GM12878 (cell line): ENCODE measurements at regions not wholly inside any gene's neighbourhood (a gene's known extent, or its start where the extent isn't known, plus 50 kb on each side); places are given as distances from the start of the nearest gene placed in this dataset.

Experiments used
- ATAC-seq: fragments of 200-7000 bp; cut with Tn5 transposase; 3 replicates; pipeline ENCODE4 v1.9.1; 2020; ENCODE audit warnings: mild to moderate bottlenecking, moderate library complexity
- BruUV-seq: library from RNA; stranded (reverse); fragments of 400-500 nt; replicated peaks from 2 replicates; lab custom pipeline; 2021; lab: Mats Ljungman, UMichigan
- CTCF ChIA-PET: fragments of 300-600 bp; sonication (Branson Sonifier 250); formaldehyde crosslinking; extraction: SDS; loops from one replicate; lab custom pipeline; 2021; ENCODE audit warnings: inconsistent platforms; lab: Yijun Ruan, JAX
- POLR2A ChIA-PET: fragments of 350-600 bp; formaldehyde crosslinking; extraction: SDS; loops from one replicate; lab custom pipeline; 2021; ENCODE audit warnings: inconsistent platforms; lab: Charles Lee
- RAD21 ChIA-PET: fragments of 300-600 bp; sonication (Branson Sonifier 250); formaldehyde crosslinking; loops from one replicate; lab custom pipeline; 2023; ENCODE audit warnings: antibody characterized with exemption; ENCODE audit not compliant: unreplicated experiment; lab: Charles Lee
- SMC1A ChIA-PET: fragments of 300-600 bp; sonication (Branson Sonifier 250); formaldehyde crosslinking; loops from one replicate; lab custom pipeline; 2023; ENCODE audit not compliant: unreplicated experiment, uncharacterized antibody; lab: Charles Lee
- DNase-seq: peaks from one replicate; pipeline ENCODE4 v3.0.0-alpha.2; 2011; ENCODE audit warnings: low read depth, low spot score
- FAIRE-seq: peaks from 3 replicates; lab custom pipeline; 2011; peaks lifted over from hg19 to GRCh38; lab: Jason Lieb, UNC
- H2AFZ ChIP-seq: 2 replicates; pipeline ENCODE4 v1.6.0; 2011; ENCODE audit warnings: low read depth, low read length, control low read depth; ENCODE audit not compliant: control insufficient read depth
- H3K27ac ChIP-seq: 2 replicates; pipeline ENCODE4 v1.5.1; 2011; ENCODE audit warnings: control low read depth; ENCODE audit not compliant: control insufficient read depth, insufficient read depth
- H3K27me3 ChIP-seq, 2 experiments: replicated peaks in 1 of 2; 2 replicates each; pipeline versions ENCODE4 v1.6.0 to v1.6.1; 2011; ENCODE audit warnings: low read length in 1 of 2; ENCODE audit not compliant: control insufficient read depth in 2 of 2, insufficient read depth in 2 of 2
- H3K36me3 ChIP-seq, 2 experiments: 2 replicates each; pipeline ENCODE4 v1.5.1; 2011; ENCODE audit warnings: low read length in 1 of 2; ENCODE audit not compliant: control insufficient read depth in 2 of 2, insufficient read depth in 2 of 2
- H3K4me1 ChIP-seq: 2 replicates; pipeline ENCODE4 v1.6.1; 2011; ENCODE audit warnings: mild to moderate bottlenecking, low read length, moderate library complexity, mixed read lengths; ENCODE audit not compliant: control insufficient read depth, insufficient read depth
- H3K4me2 ChIP-seq: 2 replicates; pipeline ENCODE4 v1.6.0; 2011; ENCODE audit warnings: control low read depth; ENCODE audit not compliant: control insufficient read depth, insufficient read depth
- H3K4me3 ChIP-seq: fragments of 200-600 bp; sonication (generic); 2 replicates; pipeline ENCODE4 v1.5.1; 2016
- H3K79me2 ChIP-seq: 2 replicates; pipeline ENCODE4 v1.6.0; 2011; ENCODE audit warnings: low read length; ENCODE audit not compliant: control insufficient read depth, insufficient read depth
- H3K9ac ChIP-seq: 2 replicates; pipeline ENCODE4 v1.8.0; 2011; ENCODE audit warnings: low read length, control low read depth, mixed read lengths; ENCODE audit not compliant: control insufficient read depth, insufficient read depth
- H3K9me3 ChIP-seq: replicated peaks from 3 replicates; pipeline ENCODE4 v1.5.1; 2011; ENCODE audit warnings: mild to moderate bottlenecking, low read length; ENCODE audit not compliant: control insufficient read depth, insufficient read depth
- H4K20me1 ChIP-seq: 2 replicates; pipeline ENCODE4 v1.6.0; 2011; ENCODE audit not compliant: control insufficient read depth, insufficient read depth
- ATF2 ChIP-seq: IDR thresholded peaks from 2 replicates; pipeline ENCODE4 v1.6.1; 2012; ENCODE audit warnings: low read length, inconsistent platforms
- CBFB ChIP-seq: IDR thresholded peaks from 2 replicates; pipeline ENCODE4 v1.6.1; 2016; ENCODE audit warnings: antibody characterized with exemption, low read depth
- CHD1 ChIP-seq: IDR thresholded peaks from 2 replicates; pipeline ENCODE4 v1.6.1; 2012; ENCODE audit warnings: low read depth, low read length, improper control_type of control experiment
- FOXK2 ChIP-seq: fragments of 450-650 bp; IDR thresholded peaks from 2 replicates; pipeline ENCODE4 v1.6.1; 2017; ENCODE audit warnings: mild to moderate bottlenecking, moderate library complexity
- GATAD2B ChIP-seq: fragments of 450-650 bp; conservative IDR thresholded peaks from 2 replicates; pipeline ENCODE4 v1.6.1; 2017; ENCODE audit warnings: low read depth, mild to moderate bottlenecking, moderate library complexity
- NFYB ChIP-seq: IDR thresholded peaks from 2 replicates; pipeline ENCODE4 v1.6.1; 2011; ENCODE audit warnings: low read depth, mild to moderate bottlenecking, low read length, improper control_type of control experiment, moderate library complexity; ENCODE audit not compliant: insufficient read depth
- POLR2AphosphoS2 ChIP-seq: IDR thresholded peaks from 2 replicates; pipeline ENCODE4 v1.6.1; 2011; ENCODE audit warnings: low read depth, mild to moderate bottlenecking, low read length, improper control_type of control experiment, moderate library complexity
- RAD51 ChIP-seq: fragments of 450-650 bp; IDR thresholded peaks from 2 replicates; pipeline ENCODE4 v1.6.1; 2016; ENCODE audit warnings: moderate library complexity, mild to moderate bottlenecking, inconsistent platforms
- RBBP5 ChIP-seq: fragments of 200-600 bp; sonication (generic); conservative IDR thresholded peaks from 2 replicates; pipeline ENCODE4 v1.6.1; 2016
- RUNX3 ChIP-seq: IDR thresholded peaks from 2 replicates; pipeline ENCODE4 v1.6.1; 2012; ENCODE audit warnings: low read length, inconsistent platforms
- SP1 ChIP-seq: IDR thresholded peaks from one replicate; pipeline ENCODE4 v1.6.1; 2011; ENCODE audit warnings: low read depth, low read length
- SREBF2 ChIP-seq: IDR thresholded peaks from 2 replicates; pipeline ENCODE4 v1.6.1; 2012; ENCODE audit warnings: mild to moderate bottlenecking, low read length
- USF1 ChIP-seq: IDR thresholded peaks from 2 replicates; pipeline ENCODE4 v1.6.1; 2011; ENCODE audit warnings: borderline replicate concordance, low read depth, mild to moderate bottlenecking, moderate library complexity, mixed read lengths, low read length; ENCODE audit not compliant: insufficient read depth; ENCODE audit errors: extremely low read length
- ZBTB33 ChIP-seq: fragments of 450-650 bp; IDR thresholded peaks from 2 replicates; pipeline ENCODE4 v1.6.1; 2017; ENCODE audit warnings: mild to moderate bottlenecking
- WGBS: methylation state at CpG from one replicate; pipeline ENCODE4 v1.1.6; 2016; ENCODE audit warnings: low lambda C conversion rate; ENCODE audit not compliant: insufficient replicate concordance, insufficient coverage; ENCODE audit errors: missing lambda C conversion rate; 5-methylcytosine and 5-hydroxymethylcytosine counted together
- in situ Hi-C: fragments of 300-500 bp; cut with MboI; formaldehyde crosslinking; loops from 9 replicates; pipeline ENCODE4 v1.14.3; 2018; ENCODE audit warnings: mixed read lengths
- intact Hi-C: fragments of 100-400 bp; cut with micrococcal nuclease; formaldehyde crosslinking; loops from one replicate; pipeline ENCODE4 v1.14.2; 2022; ENCODE audit not compliant: unreplicated experiment

GRCh38 chr4:52200339-52200725, 149.2 kb downstream of the SPATA18 start:
- WGBS = 44% methylated on average over 4 of the region's 4 CpGs
- BruUV-seq = no TSS peak
- POLR2A ChIA-PET = no interaction called here
- Histone ChIP-seq H2AFZ (no peak overlapping the region), H3K9ac (no peak overlapping the region), H3K27me3 (no peaks in the 10 kb centered on the region), H3K36me3 (no peaks in the 10 kb centered on the region), H3K27ac (no peak overlapping the region), H3K9me3 (no peaks in the 10 kb centered on the region), H3K4me3 (no peak overlapping the region), H3K79me2 (no peaks in the 10 kb centered on the region), H3K4me2 (no peak overlapping the region), H3K4me1 (no peaks in the 10 kb centered on the region), H4K20me1 (no peaks in the 10 kb centered on the region)
- in situ Hi-C loops = no loop called here
- ATAC-seq (no peak), DNase-seq (no peak), FAIRE-seq (no peak)
- no peak for TF ChIP-seq SP1
- TF ChIP-seq ZBTB33 = no peak
- TF ChIP-seq ATF2 = no peak
- no peak for TF ChIP-seq FOXK2
- no peak for TF ChIP-seq RAD51
- no peak for TF ChIP-seq RBBP5
- no peak for TF ChIP-seq CHD1
- TF ChIP-seq CBFB = no peak
- TF ChIP-seq RUNX3 = no peak
- TF ChIP-seq USF1 = no peak
- no peak for TF ChIP-seq NFYB
- no peak for TF ChIP-seq POLR2AphosphoS2
- no peak for TF ChIP-seq SREBF2
- no peak for TF ChIP-seq GATAD2B
- CTCF ChIA-PET = no interaction called here
- SMC1A ChIA-PET = no interaction called here
- intact Hi-C loops = no loop called here
- RAD21 ChIA-PET = no interaction called here
